H1 (cell line): ENCODE measurements at regions not wholly inside any gene's neighbourhood (a gene's known extent, or its start where the extent isn't known, plus 50 kb on each side); places are given as distances from the start of the nearest gene placed in this dataset.

Experiments used
- CTCF ChIA-PET: fragments of 300-600 bp; sonication (Branson Sonifier 250); formaldehyde crosslinking; loops from one replicate; lab custom pipeline; 2021; ENCODE audit not compliant: partially characterized antibody; lab: Charles Lee
- POLR2A ChIA-PET: fragments of 300-600 bp; sonication (Branson Sonifier 250); formaldehyde crosslinking; loops from one replicate; lab custom pipeline; 2021; ENCODE audit warnings: inconsistent platforms; ENCODE audit not compliant: partially characterized antibody; lab: Charles Lee
- DNase-seq, 2 experiments: peaks; one replicate each; pipeline versions ENCODE4 v3.0.0 to v3.0.0-alpha.2; 2010 to 2022; ENCODE audit warnings: low spot score in 2 of 2, low read depth in 1 of 2, mixed read lengths in 1 of 2
- FAIRE-seq: peaks from 2 replicates; lab custom pipeline; 2011; peaks lifted over from hg19 to GRCh38; lab: Jason Lieb, UNC
- H2AFZ ChIP-seq: 2 replicates; pipeline ENCODE4 v1.8.1; 2012; ENCODE audit warnings: low read length, inconsistent platforms
- H2AK5ac ChIP-seq: 2 replicates; pipeline ENCODE4 v1.6.1; 2013; ENCODE audit warnings: low read depth, low read length
- H2BK120ac ChIP-seq: replicated peaks from 2 replicates; pipeline ENCODE3; 2013; ENCODE audit warnings: low read depth, low read length, inconsistent platforms
- H2BK12ac ChIP-seq: 2 replicates; pipeline ENCODE4 v1.6.1; 2013; ENCODE audit warnings: low read depth, low read length
- H2BK15ac ChIP-seq: 2 replicates; pipeline ENCODE4 v1.6.1; 2013; ENCODE audit warnings: low read length
- H2BK20ac ChIP-seq: 2 replicates; pipeline ENCODE4 v1.6.1; 2013; ENCODE audit warnings: low read length
- H2BK5ac ChIP-seq: 2 replicates; pipeline ENCODE4 v1.6.1; 2013; ENCODE audit warnings: low read depth, low read length
- H3K14ac ChIP-seq: 2 replicates; pipeline ENCODE4 v1.6.1; 2013; ENCODE audit warnings: inconsistent platforms; ENCODE audit not compliant: insufficient read length
- H3K18ac ChIP-seq: 2 replicates; pipeline ENCODE4 v1.6.1; 2013; ENCODE audit warnings: low read length; ENCODE audit errors: extremely low read depth
- H3K23ac ChIP-seq: 2 replicates; pipeline ENCODE4 v1.6.1; 2013; ENCODE audit warnings: inconsistent platforms; ENCODE audit not compliant: insufficient read length
- H3K23me2 ChIP-seq: 2 replicates; pipeline ENCODE4 v1.6.1; 2013; ENCODE audit warnings: low read depth, low read length
- H3K27ac ChIP-seq: 2 replicates; pipeline ENCODE4 v1.6.1; 2011; ENCODE audit warnings: low read depth, low read length, inconsistent platforms
- H3K27me3 ChIP-seq, 4 experiments: replicated peaks in 1 of 4; 1 replicate in 1 of 4; 2 replicates in 3 of 4; pipeline versions ENCODE4 v1.6.1 to v1.8.1; 2011 to 2013; ENCODE audit warnings: low read length in 3 of 4, mild to moderate bottlenecking in 3 of 4, inconsistent platforms in 2 of 4, mixed read lengths in 2 of 4, moderate library complexity in 1 of 4; ENCODE audit not compliant: control insufficient read depth in 3 of 4, insufficient read depth in 3 of 4; ENCODE audit errors: extremely low read depth in 1 of 4
- H3K36me3 ChIP-seq, 4 experiments: 2 replicates each; pipeline versions ENCODE4 v1.6.1 to v1.8.1; 2011 to 2013; ENCODE audit warnings: mild to moderate bottlenecking in 4 of 4, low read length in 3 of 4, moderate library complexity in 2 of 4, control low read depth in 1 of 4, inconsistent platforms in 1 of 4; ENCODE audit not compliant: insufficient read depth in 4 of 4, control insufficient read depth in 2 of 4
- H3K4ac ChIP-seq: replicated peaks from 2 replicates; pipeline ENCODE3; 2013; ENCODE audit warnings: low read length, low read depth, mixed read lengths, inconsistent platforms; ENCODE audit not compliant: insufficient read length
- H3K4me1 ChIP-seq, 4 experiments: replicated peaks in 1 of 4; 1 replicate in 1 of 4; 2 replicates in 3 of 4; pipeline versions ENCODE4 v1.6.1 to v1.8.1; 2011 to 2013; ENCODE audit warnings: low read length in 3 of 4, inconsistent platforms in 2 of 4, mixed read lengths in 1 of 4; ENCODE audit not compliant: insufficient read depth in 4 of 4, control insufficient read depth in 3 of 4
- H3K4me2 ChIP-seq, 2 experiments: 2 replicates each; pipeline versions ENCODE4 v1.6.1 to v1.8.1; 2011 to 2013; ENCODE audit warnings: low read depth in 2 of 2, low read length in 2 of 2, control low read depth in 1 of 2, inconsistent platforms in 1 of 2, mild to moderate bottlenecking in 1 of 2; ENCODE audit not compliant: insufficient read depth in 1 of 2
- H3K4me3 ChIP-seq, 4 experiments: fragments of 200-600, 300-600 bp in 1 of 4; sonication (generic), shearing (Covaris generic), sonication (Bioruptor Twin) in 1 of 4; 2 replicates each; pipeline versions ENCODE4 v1.5.1 to v1.8.1; 2011 to 2016; ENCODE audit warnings: low read length in 4 of 4, low read depth in 3 of 4, control low read depth in 2 of 4, inconsistent platforms in 2 of 4, mild to moderate bottlenecking in 2 of 4, mixed read lengths in 1 of 4, moderate library complexity in 1 of 4; ENCODE audit not compliant: insufficient read depth in 2 of 4; ENCODE audit errors: extremely low read depth in 1 of 4
- H3K56ac ChIP-seq: replicated peaks from 2 replicates; pipeline ENCODE3; 2013; ENCODE audit warnings: low read depth, mild to moderate bottlenecking, mixed read lengths, low read length, inconsistent platforms; ENCODE audit not compliant: insufficient read length
- H3K79me1 ChIP-seq: 2 replicates; pipeline ENCODE4 v1.6.1; 2013; ENCODE audit warnings: low read depth, low read length, control low read depth
- H3K79me2 ChIP-seq, 2 experiments: 2 replicates each; pipeline versions ENCODE4 v1.6.1 to v1.8.1; 2012 to 2013; ENCODE audit warnings: low read length in 2 of 2, mild to moderate bottlenecking in 2 of 2, inconsistent platforms in 1 of 2; ENCODE audit not compliant: insufficient read depth in 2 of 2, control insufficient read depth in 1 of 2
- H3K9ac ChIP-seq, 4 experiments: replicated peaks in 1 of 4; 1 replicate in 1 of 4; 2 replicates in 3 of 4; pipeline versions ENCODE4 v1.6.1 to v1.8.1; 2011 to 2013; ENCODE audit warnings: low read depth in 3 of 4, low read length in 3 of 4, control low read depth in 2 of 4, mild to moderate bottlenecking in 2 of 4, moderate library complexity in 2 of 4, inconsistent platforms in 1 of 4; ENCODE audit errors: extremely low read depth in 1 of 4
- H3K9me3 ChIP-seq, 2 experiments: 2 replicates each; pipeline versions ENCODE4 v1.6.1 to v1.8.1; 2012 to 2013; ENCODE audit warnings: mild to moderate bottlenecking in 2 of 2, moderate library complexity in 2 of 2, control low read depth in 1 of 2, inconsistent platforms in 1 of 2, low read depth in 1 of 2, low read length in 1 of 2, mixed read lengths in 1 of 2; ENCODE audit not compliant: insufficient read depth in 2 of 2
- H4K20me1 ChIP-seq, 2 experiments: replicated peaks in 1 of 2; 2 replicates each; pipeline versions ENCODE3 to v1.8.1; 2011 to 2013; ENCODE audit warnings: inconsistent platforms in 2 of 2, low read length in 2 of 2, mild to moderate bottlenecking in 1 of 2; ENCODE audit not compliant: insufficient read depth in 2 of 2, control insufficient read depth in 1 of 2
- H4K5ac ChIP-seq: 2 replicates; pipeline ENCODE4 v1.6.1; 2013; ENCODE audit warnings: low read length, low read depth, mixed read lengths, inconsistent platforms; ENCODE audit not compliant: insufficient read length
- H4K8ac ChIP-seq: 2 replicates; pipeline ENCODE4 v1.8.0; 2013; ENCODE audit warnings: mild to moderate bottlenecking, moderate library complexity, low read length, inconsistent platforms; ENCODE audit not compliant: insufficient read depth; ENCODE audit errors: extremely low read depth
- H4K91ac ChIP-seq: replicated peaks from 2 replicates; pipeline ENCODE3; 2013; ENCODE audit warnings: low read length, mixed read lengths, inconsistent platforms; ENCODE audit not compliant: insufficient read length
- ATF2 ChIP-seq: IDR thresholded peaks from 2 replicates; pipeline ENCODE4 v1.6.1; 2012; ENCODE audit warnings: low read length, inconsistent platforms
- CBX5 ChIP-seq: fragments of 300-800, 300-1000 bp; sonication (generic); IDR thresholded peaks from 2 replicates; pipeline ENCODE4 v1.7.1; 2016; ENCODE audit warnings: antibody characterized with exemption, low read length, low read depth
- CREB1 ChIP-seq: IDR thresholded peaks from 2 replicates; pipeline ENCODE4 v1.6.1; 2012; ENCODE audit warnings: inconsistent platforms
- EZH2 ChIP-seq: fragments of 200-600 bp; sonication (generic); IDR thresholded peaks from 2 replicates; pipeline ENCODE4 v1.7.1; 2012; ENCODE audit warnings: low read depth, mild to moderate bottlenecking, moderate library complexity, low read length, inconsistent platforms; ENCODE audit not compliant: severe bottlenecking
- GABPA ChIP-seq: IDR thresholded peaks from 2 replicates; pipeline ENCODE4 v1.6.1; 2011; ENCODE audit warnings: mild to moderate bottlenecking, low read length, moderate library complexity, borderline replicate concordance; ENCODE audit not compliant: insufficient read depth
- NRF1 ChIP-seq: IDR thresholded peaks from 2 replicates; pipeline ENCODE4 v1.6.1; 2011; ENCODE audit warnings: mild to moderate bottlenecking, low read depth, low read length, improper control_type of control experiment
- RAD21 ChIP-seq, 2 experiments: IDR thresholded peaks in 1 of 2; conservative IDR thresholded peaks in 1 of 2; 2 replicates each; pipeline ENCODE4 v1.6.1; 2011; ENCODE audit warnings: low read depth in 2 of 2, low read length in 2 of 2, improper control_type of control experiment in 1 of 2, inconsistent platforms in 1 of 2, mild to moderate bottlenecking in 1 of 2, moderate library complexity in 1 of 2
- SAP30 ChIP-seq: fragments of 300-600 bp; sonication (generic); IDR thresholded peaks from 2 replicates; pipeline ENCODE4 v1.7.1; 2012; ENCODE audit warnings: low read length, moderate library complexity, mild to moderate bottlenecking, inconsistent platforms; ENCODE audit not compliant: insufficient read depth, insufficient replicate concordance
- SP1 ChIP-seq: IDR thresholded peaks from 2 replicates; pipeline ENCODE4 v1.6.1; 2011; ENCODE audit warnings: low read depth, low read length
- SP4 ChIP-seq: IDR thresholded peaks from 2 replicates; pipeline ENCODE4 v1.6.1; 2012; ENCODE audit warnings: low read length, inconsistent platforms
- SRF ChIP-seq: IDR thresholded peaks from 2 replicates; pipeline ENCODE4 v1.6.1; 2011; ENCODE audit warnings: mild to moderate bottlenecking, low read depth, low read length, moderate library complexity
- YY1 ChIP-seq: IDR thresholded peaks from 2 replicates; pipeline ENCODE4 v1.6.1; 2011; ENCODE audit warnings: low read depth, mild to moderate bottlenecking, low read length
- WGBS, 2 experiments: shearing (Covaris generic) in 1 of 2; methylation state at CpG; one replicate each; pipeline versions ENCODE4 v1.1.6 to v1.1.7; 2013 to 2015; ENCODE audit warnings: low lambda C conversion rate in 2 of 2, mixed read lengths in 2 of 2, inconsistent platforms in 1 of 2, low coverage in 1 of 2, missing lambda C conversion rate in 1 of 2; ENCODE audit not compliant: insufficient replicate concordance in 2 of 2, insufficient coverage in 1 of 2, insufficient read length in 1 of 2; ENCODE audit errors: extremely low coverage in 1 of 2, missing lambda C conversion rate in 1 of 2; 5-methylcytosine and 5-hydroxymethylcytosine counted together

DNA sequence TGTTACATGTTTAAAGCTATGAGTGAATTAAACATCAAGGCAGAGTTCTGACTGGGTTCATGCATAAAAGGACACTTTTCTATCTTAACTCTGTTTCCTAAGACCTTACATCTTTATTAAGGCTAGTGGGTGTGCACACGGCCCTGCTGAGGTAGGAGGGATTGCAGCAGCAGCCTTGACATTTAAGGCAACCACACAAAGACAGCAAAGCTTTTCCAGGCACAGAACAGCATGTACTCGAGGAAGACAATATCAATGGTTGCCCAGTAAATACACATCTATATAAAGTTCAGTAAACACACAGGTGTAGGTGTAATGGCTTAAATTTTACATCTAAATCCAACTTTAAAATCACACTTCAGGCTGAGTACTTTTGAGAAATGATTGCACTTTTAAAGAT lies 79.8 kb upstream of the LOC128125822 start:
- no peak overlapping the region for H3K56ac ChIP-seq
- no peak overlapping the region for H3K23ac ChIP-seq
- no peak overlapping the region for H3K14ac ChIP-seq
- no peak overlapping the region for H2AFZ ChIP-seq
- H4K5ac ChIP-seq = no peak overlapping the region
- H2AK5ac ChIP-seq = no peak overlapping the region
- H3K23me2 ChIP-seq = no peaks in the 10 kb centered on the region
- no peak overlapping the region for H3K27ac ChIP-seq
- H2BK120ac ChIP-seq = no peak overlapping the region
- no peak overlapping the region for H2BK5ac ChIP-seq
- H2BK15ac ChIP-seq = no peak overlapping the region
- no peaks in the 10 kb centered on the region for H3K4me1 ChIP-seq
- no peak overlapping the region for H4K91ac ChIP-seq
- no peak overlapping the region for H3K4ac ChIP-seq
- no peaks in the 10 kb centered on the region for H3K27me3 ChIP-seq
- CTCF ChIA-PET = no interaction called here
- POLR2A ChIA-PET = no interaction called here
- no peak overlapping the region for H3K18ac ChIP-seq
- H3K9me3 ChIP-seq = no peaks in the 10 kb centered on the region
- H4K8ac ChIP-seq = no peak overlapping the region
- H2BK12ac ChIP-seq = no peak overlapping the region
- H3K79me2 ChIP-seq = no peaks in the 10 kb centered on the region
- DNase-seq (no peak), FAIRE-seq (no peak)
- 38% methylated on average over 2 of the region's 2 CpGs; no CpG with 5 or more reads in 1 of the 2 experiments for WGBS, 2 experiments
- H3K4me2 ChIP-seq = no peak overlapping the region
- no peak overlapping the region for H3K4me3 ChIP-seq
- no peaks in the 10 kb centered on the region for H3K36me3 ChIP-seq
- no peaks in the 10 kb centered on the region for H3K79me1 ChIP-seq
- H2BK20ac ChIP-seq = no peak overlapping the region
- no peaks in the 10 kb centered on the region for H4K20me1 ChIP-seq
- TF ChIP-seq GABPA (no peak), SAP30 (no peak), EZH2 (no peak), YY1 (no peak), SRF (no peak), SP4 (no peak), NRF1 (no peak), CREB1 (no peak), SP1 (no peak), ATF2 (no peak), CBX5 (no peak), RAD21 (IDR thresholded peaks at IDR 0.05 in 1 of 2, conservative IDR thresholded peaks at IDR 0.05 in 1 of 2; ENCODE audit: low read depth in 2 of 2, low read length in 2 of 2) (no peak)
- no peak overlapping the region for H3K9ac ChIP-seq
